Vagina (tissue), 2 donors: ENCODE measurements at regions not wholly inside any gene's neighbourhood (a gene's known extent, or its start where the extent isn't known, plus 50 kb on each side); places are given as distances from the start of the nearest gene placed in this dataset.

ENCODE experiments used
- CTCF ChIP-seq, 3 experiments: fragments of 450-650 bp in 2 of 3; fragments of 200-600 bp in 1 of 3; sonication (generic) in 1 of 3; IDR thresholded peaks; one replicate each; pipeline ENCODE4 v1.5.1; 2017 to 2019; ENCODE audit warnings: antibody characterized with exemption in 3 of 3, mild to moderate bottlenecking in 2 of 3, moderate library complexity in 2 of 3
- POLR2AphosphoS5 ChIP-seq, 2 donors: sonication (generic); formaldehyde crosslinking; IDR thresholded peaks; one replicate each; pipeline ENCODE4 v1.9.0; 2017; ENCODE audit warnings: antibody characterized with exemption in 2 of 2, mild to moderate bottlenecking in 2 of 2, low read depth in 1 of 2; ENCODE audit not compliant: insufficient read depth in 1 of 2

GRCh38 chr12:62191491-62192179 lies 68.6 kb upstream of the USP15 start:
- TF ChIP-seq CTCF (IDR thresholded peaks at IDR 0.05) (no peak), POLR2AphosphoS5 (IDR thresholded peaks at IDR 0.05; ENCODE audit: insufficient read depth in 1 of 2, low read depth in 1 of 2) (no peak)
